Mammary epithelial cell (primary cell): ENCODE measurements at regions not wholly inside any gene's neighbourhood (a gene's known extent, or its start where the extent isn't known, plus 50 kb on each side); places are given as distances from the start of the nearest gene placed in this dataset.

Experiments
- EZH2 ChIP-seq: IDR thresholded peaks from 2 replicates; pipeline ENCODE4 v1.6.1; 2012; ENCODE audit warnings: low read length, inconsistent platforms, borderline replicate concordance
- TF ChIP-seq, protein P1 (sequence below), 2 donors: IDR thresholded peaks in 1 of 2; conservative IDR thresholded peaks in 1 of 2; 2 replicates each; pipeline ENCODE4 v1.5.1; 2011 to 2012; ENCODE audit warnings: inconsistent platforms in 2 of 2, low read length in 2 of 2, mild to moderate bottlenecking in 2 of 2, control low read depth in 1 of 2, low read depth in 1 of 2; ENCODE audit not compliant: insufficient read depth in 1 of 2; ENCODE audit errors: extremely low read depth in 1 of 2

DNA sequence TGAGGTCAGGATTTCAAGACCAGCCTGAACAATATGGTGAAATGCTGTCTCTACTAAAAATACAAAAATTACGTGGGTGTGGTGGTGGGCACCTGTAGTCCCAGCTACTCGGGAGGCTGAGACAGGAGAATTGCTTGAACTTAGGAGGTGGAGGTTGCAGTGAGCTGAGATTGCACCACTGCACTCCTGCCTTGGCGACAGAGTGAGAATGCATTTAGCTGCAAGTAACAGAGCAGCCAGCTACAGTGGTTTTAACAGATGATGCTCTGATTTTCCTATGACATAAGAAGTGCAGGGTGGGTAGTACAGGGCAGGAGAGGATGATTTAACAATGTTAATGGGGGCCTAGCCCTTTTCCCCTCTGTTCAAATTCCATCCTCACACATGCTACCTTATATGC, 267.9 kb downstream of the RPLP1 start:
- TF ChIP-seq, protein P1, sequence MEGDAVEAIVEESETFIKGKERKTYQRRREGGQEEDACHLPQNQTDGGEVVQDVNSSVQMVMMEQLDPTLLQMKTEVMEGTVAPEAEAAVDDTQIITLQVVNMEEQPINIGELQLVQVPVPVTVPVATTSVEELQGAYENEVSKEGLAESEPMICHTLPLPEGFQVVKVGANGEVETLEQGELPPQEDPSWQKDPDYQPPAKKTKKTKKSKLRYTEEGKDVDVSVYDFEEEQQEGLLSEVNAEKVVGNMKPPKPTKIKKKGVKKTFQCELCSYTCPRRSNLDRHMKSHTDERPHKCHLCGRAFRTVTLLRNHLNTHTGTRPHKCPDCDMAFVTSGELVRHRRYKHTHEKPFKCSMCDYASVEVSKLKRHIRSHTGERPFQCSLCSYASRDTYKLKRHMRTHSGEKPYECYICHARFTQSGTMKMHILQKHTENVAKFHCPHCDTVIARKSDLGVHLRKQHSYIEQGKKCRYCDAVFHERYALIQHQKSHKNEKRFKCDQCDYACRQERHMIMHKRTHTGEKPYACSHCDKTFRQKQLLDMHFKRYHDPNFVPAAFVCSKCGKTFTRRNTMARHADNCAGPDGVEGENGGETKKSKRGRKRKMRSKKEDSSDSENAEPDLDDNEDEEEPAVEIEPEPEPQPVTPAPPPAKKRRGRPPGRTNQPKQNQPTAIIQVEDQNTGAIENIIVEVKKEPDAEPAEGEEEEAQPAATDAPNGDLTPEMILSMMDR (conservative IDR thresholded peaks at IDR 0.05 in 1 of 2, IDR thresholded peaks at IDR 0.05 in 1 of 2; ENCODE audit: extremely low read depth in 1 of 2, insufficient read depth in 1 of 2, low read depth in 1 of 2, low read length in 2 of 2), result no peak
- TF ChIP-seq EZH2, result no peak
